ENCODE measurements at regions not wholly inside any gene's neighbourhood (a gene's known extent, or its start where the extent isn't known, plus 50 kb on each side); places are given as distances from the start of the nearest gene placed in this dataset.

DNA sequence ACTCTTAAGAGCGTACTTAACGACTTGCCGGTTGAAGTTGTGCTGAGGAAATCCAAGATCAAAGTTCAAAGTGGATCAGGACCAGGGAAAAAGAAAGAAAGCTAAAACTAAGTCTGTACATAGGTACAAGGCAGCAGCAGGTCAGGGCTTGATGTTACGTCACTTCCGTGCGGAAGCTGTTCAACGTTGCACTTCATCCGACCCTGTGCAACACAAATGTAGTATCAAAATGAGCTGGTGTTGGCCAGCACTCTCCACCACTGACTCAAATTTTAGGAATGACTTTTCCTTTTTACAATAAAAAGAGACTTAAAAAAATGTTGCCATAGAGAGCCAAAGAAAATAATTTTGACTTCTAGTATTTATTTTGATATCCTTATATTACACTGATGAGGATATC lies 1315.4 kb downstream of the EFNB2 start:
- no peak for TF ChIP-seq POLR2A (IDR thresholded peaks at IDR 0.05; ENCODE audit: borderline replicate concordance, extremely low read depth, insufficient read depth, insufficient read length)
- TF ChIP-seq RAD21 (IDR thresholded peaks at IDR 0.05; ENCODE audit: low read depth): no peak
- TF ChIP-seq, protein P1, sequence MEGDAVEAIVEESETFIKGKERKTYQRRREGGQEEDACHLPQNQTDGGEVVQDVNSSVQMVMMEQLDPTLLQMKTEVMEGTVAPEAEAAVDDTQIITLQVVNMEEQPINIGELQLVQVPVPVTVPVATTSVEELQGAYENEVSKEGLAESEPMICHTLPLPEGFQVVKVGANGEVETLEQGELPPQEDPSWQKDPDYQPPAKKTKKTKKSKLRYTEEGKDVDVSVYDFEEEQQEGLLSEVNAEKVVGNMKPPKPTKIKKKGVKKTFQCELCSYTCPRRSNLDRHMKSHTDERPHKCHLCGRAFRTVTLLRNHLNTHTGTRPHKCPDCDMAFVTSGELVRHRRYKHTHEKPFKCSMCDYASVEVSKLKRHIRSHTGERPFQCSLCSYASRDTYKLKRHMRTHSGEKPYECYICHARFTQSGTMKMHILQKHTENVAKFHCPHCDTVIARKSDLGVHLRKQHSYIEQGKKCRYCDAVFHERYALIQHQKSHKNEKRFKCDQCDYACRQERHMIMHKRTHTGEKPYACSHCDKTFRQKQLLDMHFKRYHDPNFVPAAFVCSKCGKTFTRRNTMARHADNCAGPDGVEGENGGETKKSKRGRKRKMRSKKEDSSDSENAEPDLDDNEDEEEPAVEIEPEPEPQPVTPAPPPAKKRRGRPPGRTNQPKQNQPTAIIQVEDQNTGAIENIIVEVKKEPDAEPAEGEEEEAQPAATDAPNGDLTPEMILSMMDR (IDR thresholded peaks at IDR 0.05 in 2 of 3, conservative IDR thresholded peaks at IDR 0.05 in 1 of 3; ENCODE audit: borderline replicate concordance in 1 of 3, insufficient read depth in 1 of 3, low read depth in 2 of 3, low read length in 2 of 3): no peak
- TF ChIP-seq, protein P2, sequence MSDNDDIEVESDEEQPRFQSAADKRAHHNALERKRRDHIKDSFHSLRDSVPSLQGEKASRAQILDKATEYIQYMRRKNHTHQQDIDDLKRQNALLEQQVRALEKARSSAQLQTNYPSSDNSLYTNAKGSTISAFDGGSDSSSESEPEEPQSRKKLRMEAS (IDR thresholded peaks at IDR 0.05): no peak
- TF ChIP-seq POLR2AphosphoS5 (IDR thresholded peaks at IDR 0.05; ENCODE audit: low read depth, low read length): no peak
- no peak for TF ChIP-seq CEBPB (IDR thresholded peaks at IDR 0.05; ENCODE audit: low read depth)
- TF ChIP-seq, protein P3, sequence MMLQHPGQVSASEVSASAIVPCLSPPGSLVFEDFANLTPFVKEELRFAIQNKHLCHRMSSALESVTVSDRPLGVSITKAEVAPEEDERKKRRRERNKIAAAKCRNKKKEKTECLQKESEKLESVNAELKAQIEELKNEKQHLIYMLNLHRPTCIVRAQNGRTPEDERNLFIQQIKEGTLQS (IDR thresholded peaks at IDR 0.05): no peak
- no peak for TF ChIP-seq JUND (IDR thresholded peaks at IDR 0.05)
- no peak for TF ChIP-seq SRF (IDR thresholded peaks at IDR 0.05; ENCODE audit: low read depth)
- TF ChIP-seq EZH2 (IDR thresholded peaks at IDR 0.05): no peak
- TF ChIP-seq, protein P4, sequence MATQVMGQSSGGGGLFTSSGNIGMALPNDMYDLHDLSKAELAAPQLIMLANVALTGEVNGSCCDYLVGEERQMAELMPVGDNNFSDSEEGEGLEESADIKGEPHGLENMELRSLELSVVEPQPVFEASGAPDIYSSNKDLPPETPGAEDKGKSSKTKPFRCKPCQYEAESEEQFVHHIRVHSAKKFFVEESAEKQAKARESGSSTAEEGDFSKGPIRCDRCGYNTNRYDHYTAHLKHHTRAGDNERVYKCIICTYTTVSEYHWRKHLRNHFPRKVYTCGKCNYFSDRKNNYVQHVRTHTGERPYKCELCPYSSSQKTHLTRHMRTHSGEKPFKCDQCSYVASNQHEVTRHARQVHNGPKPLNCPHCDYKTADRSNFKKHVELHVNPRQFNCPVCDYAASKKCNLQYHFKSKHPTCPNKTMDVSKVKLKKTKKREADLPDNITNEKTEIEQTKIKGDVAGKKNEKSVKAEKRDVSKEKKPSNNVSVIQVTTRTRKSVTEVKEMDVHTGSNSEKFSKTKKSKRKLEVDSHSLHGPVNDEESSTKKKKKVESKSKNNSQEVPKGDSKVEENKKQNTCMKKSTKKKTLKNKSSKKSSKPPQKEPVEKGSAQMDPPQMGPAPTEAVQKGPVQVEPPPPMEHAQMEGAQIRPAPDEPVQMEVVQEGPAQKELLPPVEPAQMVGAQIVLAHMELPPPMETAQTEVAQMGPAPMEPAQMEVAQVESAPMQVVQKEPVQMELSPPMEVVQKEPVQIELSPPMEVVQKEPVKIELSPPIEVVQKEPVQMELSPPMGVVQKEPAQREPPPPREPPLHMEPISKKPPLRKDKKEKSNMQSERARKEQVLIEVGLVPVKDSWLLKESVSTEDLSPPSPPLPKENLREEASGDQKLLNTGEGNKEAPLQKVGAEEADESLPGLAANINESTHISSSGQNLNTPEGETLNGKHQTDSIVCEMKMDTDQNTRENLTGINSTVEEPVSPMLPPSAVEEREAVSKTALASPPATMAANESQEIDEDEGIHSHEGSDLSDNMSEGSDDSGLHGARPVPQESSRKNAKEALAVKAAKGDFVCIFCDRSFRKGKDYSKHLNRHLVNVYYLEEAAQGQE (IDR thresholded peaks at IDR 0.05; ENCODE audit: low read depth): no peak

All from HCT116 (cell line).